ENCODE measurements at regions not wholly inside any gene's neighbourhood (a gene's known extent, or its start where the extent isn't known, plus 50 kb on each side); places are given as distances from the start of the nearest gene placed in this dataset.

DNA sequence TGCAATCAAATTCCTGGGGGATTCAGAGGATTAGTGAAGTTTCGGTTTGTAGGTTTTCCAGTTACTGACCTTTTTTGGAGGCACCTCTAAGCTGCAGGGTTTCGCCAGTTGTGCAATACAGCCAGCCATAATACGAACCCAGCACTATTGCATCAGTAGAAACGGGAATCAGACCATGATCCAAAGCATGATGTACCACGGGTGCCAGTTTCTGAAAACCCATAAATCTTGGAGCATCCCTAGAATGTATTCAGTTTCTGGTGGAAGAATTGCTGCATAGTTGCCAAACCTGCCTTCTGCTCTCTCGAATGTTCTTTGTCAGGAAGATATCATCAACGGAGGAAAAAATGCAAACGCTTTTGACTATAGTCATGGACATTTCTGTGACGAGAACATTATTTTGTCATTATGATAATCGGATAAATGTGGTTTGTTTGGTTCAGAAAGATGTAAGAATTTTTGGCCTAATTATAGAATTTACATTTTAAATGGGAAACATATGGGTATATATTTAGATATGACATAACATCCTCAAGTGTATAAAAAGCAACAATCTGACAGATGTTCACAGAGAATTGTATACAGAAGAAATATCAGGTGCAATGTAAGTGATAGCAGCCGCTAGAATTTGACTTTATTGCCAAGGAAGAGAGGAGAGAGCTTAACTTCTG, 186.2 kb upstream of the PRKCQ start:
- no peak for DNase-seq (ENCODE audit: low spot score)

DNA sequence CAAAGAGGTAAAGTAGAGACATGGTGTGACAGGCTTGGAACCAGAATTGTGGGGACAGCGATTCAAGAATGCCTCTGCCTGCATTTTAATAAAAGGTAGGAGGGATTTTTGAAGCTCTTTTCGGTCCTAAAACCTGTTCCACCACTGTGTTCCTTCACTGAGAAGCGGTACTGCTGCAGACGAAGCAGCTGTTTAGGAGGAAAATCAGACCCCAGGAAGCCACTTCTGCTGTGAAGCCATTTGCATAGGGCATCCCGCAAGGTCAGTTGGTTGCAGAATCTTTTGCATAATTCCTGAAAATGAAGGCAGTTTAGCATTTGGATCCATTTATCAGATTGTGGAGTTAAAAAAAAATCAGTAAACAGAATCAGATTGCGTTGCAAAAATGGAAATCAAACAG, 183.3 kb upstream of the PRKCQ start:
- no peak for DNase-seq (ENCODE audit: low spot score)

DNA sequence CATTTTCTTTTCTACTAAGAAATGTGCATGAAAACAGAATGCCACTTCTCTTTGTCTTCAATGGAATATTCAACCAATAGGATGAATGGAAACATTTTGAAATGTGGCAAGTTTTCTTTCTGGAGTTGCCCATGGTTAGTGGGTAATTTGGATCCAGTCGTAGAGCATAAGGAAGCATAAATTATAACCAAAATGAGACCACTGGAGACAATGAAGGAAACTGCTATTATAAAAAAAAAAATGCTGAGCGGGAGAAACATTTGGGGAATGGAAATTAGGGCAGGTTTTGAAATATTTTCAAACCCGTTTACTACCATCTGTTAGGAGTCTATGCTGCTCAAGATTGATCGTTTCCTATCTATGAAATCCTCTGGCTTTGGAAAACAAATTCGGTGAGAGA, 182.9 kb upstream of the PRKCQ start:
- no peak for DNase-seq (ENCODE audit: low spot score)

DNA sequence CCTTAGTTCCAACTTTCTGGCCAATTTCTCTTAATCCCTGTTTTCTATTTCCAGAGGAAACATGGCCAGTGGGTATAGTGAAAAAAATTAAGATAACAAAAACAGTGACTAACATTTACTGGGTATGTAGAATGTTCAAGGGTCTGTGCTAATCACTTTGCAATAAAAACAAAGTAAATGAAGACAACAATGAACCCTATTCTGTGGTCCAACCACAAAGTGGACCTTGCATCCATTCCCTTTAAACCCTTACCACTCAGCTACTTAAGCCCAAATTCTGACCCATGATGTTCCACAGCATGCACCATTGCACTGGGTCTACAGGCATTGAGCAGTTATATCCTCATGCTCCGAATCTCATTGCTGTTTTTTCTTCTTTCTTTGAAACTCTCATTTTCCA, 179.9 kb upstream of the PRKCQ start:
- DNase-seq (ENCODE audit: low spot score): no peak

DNA sequence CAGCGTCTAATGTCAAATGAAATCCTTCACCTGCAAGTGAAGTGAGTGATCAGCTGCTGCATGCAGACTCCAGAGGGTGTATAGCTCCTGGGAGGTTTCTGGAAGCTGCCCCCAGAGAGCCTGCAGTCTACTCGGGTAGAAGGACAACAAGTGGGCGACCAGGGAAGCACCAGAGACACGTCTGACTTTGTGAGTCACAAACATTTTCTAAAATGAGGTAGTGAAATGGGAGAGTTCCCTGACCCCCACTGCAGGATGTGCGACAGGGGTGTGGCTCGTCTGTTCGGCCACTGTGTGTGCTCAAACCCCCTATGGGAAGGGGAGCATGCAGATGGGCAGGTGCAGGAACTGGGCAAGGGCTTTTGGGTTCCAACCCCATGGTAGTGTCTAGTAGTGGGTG, 177.1 kb upstream of the PRKCQ start:
- no peak for DNase-seq (ENCODE audit: low spot score)

DNA sequence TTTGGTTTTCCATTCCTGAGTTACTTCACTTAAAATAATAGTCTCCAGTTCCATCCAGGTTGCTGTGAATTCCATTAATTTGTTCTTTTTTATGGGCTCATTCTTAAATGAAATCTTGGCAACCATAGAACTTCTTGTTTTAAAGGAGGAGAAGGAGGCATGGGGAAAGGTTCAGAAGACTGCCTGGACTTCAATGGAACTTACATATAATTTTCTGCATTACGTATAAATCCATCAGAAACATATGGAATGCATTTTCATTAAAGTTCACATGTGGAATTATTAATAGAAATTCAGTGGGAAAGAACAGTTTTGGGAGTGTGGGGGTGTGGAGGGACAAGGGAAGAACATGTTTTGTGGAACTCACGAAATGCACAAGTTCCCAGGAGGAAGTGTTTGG, 176.6 kb upstream of the PRKCQ start:
- no peak for DNase-seq (ENCODE audit: low spot score)

DNA sequence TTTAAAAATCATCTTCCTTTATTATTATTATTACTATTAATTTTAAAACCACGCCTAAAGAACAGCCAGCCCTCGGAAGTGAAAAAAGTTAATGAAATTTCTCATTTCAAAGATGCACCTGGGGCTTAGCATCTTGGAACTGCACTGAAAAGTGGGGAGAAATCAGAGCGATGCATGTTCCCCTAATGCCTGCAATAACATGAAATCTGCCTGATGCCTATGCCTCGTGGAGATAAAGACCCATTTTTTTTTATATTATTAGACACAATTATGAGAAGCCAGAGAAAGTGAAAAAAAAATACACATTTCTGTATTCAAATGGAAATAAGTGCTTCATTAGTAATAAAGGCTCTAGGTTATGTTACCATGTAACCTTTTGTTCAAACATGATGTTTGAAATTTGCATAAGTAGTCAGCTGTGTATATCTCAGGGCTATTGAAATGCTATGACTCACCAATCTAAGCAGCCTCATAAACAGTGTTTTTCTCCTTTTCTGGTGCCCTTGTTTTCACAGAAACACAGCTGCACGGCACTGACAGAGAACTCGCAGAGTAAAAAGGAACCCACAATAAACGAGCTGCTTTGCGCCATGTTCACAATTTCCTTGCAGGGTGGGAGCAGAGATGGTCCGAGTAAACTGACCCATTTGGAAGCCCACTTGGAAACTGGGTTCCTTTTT, 175.8 kb upstream of the PRKCQ start:
- DNase-seq (ENCODE audit: low spot score): no peak

DNA sequence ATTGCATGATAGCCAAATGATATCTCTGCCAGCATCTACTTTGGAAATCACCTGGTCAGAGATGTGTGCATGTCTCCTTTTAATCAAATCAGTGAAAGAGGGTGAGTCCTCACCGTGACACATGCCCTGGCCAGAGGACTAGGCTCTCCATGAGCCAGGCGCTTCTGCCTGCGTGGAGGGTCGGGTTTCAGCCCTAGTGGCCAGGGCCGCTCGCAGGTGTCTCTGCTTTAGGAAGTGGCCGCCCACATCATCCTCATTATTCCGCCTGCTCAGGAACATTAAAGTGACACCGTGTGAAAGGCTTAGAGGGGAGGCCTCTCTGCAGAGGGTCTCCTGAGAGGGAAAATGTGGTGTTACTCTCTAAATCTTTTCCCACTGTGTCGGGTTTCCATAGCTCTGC, 173.6 kb upstream of the PRKCQ start:
- DNase-seq (ENCODE audit: low spot score): peak; percentile 59

DNA sequence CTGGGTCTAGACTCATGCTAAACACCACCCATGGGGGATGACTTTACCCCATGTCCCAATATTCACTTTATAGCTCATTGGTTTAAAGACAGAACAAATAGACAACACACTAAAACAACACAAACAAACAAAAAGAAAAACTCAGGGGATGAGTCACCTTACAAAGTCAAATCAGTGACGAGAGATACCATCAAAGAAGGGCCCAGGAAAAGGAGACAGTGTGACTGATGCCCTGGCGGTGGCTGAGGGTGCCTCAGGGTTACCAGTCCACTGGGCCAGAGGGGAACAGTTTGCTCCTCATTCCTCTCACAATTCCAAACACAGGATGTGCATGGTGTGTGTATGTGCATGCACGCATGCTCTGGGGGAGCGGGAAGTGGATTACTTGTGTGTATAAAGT, 171.3 kb upstream of the PRKCQ start:
- DNase-seq (ENCODE audit: low spot score): no peak

DNA sequence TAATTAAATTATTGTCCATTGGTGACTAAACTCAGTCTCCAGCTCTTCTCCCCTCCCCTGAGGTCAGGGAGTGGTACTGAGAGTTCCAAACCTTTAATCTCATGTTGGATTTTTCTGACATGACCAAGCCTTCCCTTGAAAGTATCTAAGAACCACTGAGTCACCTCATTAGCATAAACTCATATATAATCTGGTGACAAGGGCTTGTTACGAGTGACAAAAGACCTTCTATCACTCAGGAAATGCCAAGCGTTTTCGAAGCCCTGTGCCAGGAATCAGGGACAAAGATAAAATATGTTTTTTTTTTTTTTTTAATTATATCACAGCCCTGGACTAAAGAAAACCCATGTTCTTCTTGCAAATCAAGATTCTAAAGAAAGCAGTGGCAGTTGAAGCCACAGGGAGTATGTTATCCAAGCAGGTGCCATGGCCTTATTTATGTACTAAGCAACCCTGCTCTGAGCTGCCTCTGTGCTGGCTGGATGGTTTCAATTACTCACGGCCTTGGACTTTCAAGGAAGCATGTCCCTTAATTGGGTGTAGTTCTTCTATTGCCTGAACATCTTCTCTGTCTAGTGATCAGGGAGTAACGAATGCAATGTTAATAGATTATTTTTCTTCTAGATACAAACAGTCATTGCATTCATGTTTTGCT, 169.0 kb upstream of the PRKCQ start:
- no peak for DNase-seq (ENCODE audit: low spot score)

DNA sequence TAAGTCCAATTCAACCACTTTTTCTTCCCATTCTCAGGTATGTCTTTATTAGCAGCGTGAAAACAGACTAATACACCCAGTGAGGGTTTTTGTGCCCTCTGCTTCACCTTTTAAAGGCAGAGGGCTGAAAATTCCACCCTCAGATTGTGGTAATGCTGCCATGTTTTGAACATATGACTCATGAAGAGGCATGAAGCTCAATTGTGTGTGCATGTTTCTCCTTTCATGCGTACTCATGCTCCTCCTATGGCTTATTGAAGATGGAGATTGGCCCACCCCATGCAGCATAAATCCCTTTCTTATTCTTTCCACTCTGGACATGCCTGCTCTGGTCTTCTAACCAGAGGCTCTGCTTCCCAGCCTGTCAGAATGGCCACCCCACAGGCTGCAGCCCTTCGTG, 168.0 kb upstream of the PRKCQ start:
- DNase-seq (ENCODE audit: low spot score): no peak

DNA sequence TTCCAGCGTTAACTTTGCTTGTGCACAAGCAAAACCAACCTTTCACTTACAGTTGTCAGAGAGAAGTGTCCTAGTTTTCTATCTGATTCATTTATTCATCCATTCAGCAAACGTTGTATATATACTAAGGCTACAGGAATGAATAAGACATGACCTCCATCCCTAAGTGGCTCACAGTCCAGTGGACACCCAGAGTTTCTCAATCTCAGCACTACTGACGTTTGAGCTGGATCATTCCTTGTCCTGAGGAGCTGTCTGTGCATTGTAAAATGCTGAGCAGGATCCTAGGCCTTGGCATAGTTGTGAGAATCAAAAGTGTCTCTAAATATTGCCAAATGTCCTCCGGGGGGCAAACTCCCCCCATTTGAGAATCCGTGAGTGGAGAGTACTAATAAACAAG, 166.7 kb upstream of the PRKCQ start:
- DNase-seq (ENCODE audit: low spot score): no peak

DNA sequence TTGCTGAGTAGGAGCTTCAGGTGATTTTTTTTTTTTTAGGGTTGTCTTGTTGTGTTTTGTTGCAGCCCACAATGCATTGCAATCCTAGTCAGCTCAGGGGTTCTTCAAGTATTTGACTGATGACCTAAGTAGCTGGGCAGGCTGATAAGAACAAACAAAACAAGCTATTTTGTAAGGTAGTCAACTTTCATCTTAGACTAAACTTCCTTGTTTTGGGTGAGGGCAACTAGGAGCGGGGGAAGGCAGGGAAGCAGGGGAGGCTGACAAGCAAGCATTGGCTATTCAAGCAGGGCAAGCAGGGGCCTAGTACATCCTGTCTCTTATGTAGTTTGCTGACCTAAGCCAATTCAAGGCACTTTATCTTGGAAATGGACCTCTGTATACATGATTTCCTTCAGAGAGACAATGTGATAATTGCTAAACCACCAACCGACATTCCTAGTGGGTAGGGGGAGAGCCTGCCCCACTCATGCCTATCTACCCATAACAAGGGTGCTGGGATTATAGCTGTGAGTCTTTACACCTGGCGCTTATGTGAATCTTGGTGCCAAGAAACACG, 163.3 kb upstream of the PRKCQ start:
- no peak for DNase-seq (ENCODE audit: low spot score)

DNA sequence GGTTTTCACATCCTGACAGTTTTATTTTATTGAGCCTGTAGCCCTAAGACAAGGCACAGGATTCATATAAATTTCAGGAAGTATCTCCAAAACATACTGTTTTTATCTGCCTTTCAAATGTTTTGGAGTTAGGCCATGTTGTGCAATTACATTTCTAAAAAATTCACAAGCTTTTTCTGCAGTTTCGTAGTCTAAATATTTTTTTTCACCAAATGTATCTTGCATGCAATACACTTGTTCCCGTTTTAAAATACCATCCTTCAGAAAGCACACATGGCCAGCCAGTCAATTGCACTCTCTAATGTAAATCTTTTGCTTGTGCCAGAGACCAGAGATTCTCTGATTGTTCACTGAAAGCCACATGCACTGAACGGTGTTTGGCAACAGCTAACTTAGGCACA, 161.5 kb upstream of the PRKCQ start:
- no peak for DNase-seq (ENCODE audit: low spot score)

DNA sequence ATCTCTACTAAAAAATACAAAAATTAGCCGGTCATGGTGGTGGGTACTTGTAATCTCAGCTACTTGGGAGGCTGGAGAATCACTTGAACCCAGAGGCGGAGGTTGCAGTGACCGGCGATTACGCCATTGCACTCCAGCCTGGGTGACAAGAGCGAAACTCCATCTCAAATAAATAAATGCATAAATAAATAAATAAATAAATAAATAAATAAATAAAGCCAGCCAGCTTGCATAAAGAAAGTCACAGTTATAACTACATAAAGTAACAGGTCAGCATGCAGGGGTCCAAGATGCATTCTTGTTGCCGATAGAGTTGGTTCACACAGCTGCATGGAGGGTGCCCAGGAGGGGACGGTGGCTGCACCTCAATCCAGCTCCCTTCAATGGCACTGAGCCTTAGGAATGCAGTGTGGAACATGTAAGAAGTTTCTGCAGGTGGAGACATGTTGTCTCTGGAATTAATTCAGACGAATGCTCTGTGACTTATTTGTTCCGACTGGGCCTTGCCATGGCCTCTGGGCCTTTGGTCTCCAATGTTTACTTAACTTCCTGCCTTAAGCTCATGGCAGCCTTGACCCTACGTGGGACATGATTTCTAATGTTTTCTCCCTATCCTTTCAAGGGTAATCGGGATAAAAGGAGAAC, 159.6 kb upstream of the PRKCQ start:
- no peak for DNase-seq (ENCODE audit: low spot score)

DNA sequence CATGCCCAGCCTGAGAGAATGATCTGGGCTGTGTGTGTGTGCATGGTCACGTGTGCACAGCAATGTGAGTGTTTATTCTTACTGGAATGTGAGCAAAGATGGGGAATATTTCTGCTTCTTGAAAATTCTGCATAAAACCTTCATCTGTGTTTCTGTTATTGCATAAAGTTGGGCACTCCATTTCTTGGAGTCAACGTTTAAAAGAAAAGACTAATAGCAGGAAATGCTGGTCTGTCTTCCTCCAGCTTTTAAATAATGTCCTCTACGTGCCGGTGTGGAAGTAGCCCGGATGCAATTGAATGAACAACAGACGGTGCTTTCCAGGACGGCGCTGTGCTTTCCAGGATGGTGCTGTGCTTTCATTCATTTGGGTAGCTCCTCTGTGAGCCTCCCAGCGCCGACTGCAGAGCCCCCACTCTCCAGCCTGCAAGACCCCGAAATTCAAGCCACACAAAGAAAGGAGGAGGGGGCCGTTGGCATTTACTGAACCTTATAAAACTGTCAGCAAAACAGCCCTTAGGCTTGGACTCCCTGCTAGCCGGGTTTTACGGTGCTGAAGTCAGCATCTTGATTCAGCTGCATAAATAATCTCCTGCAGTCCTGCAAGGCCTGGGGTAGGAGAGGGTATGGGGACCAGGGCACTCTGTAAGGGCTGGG, 158.2 kb upstream of the PRKCQ start:
- no peak for DNase-seq (ENCODE audit: low spot score)

DNA sequence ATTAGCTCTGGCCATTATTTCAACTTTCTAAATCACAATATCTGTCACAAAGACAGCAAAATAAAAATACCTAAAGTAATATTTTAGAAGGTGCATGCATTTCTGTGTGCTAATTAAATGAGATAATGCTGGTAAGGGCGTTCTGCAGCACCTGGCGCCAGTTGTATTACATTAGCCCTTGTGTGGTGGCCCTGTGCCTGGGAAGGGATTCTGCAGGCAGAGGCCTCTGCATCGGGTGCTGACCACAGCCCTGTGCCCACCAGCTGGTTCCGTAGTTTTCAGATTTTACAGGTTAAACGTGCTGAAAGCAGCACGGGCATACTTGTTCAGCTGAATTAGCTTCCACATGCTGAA, 157.7 kb upstream of the PRKCQ start:
- DNase-seq (ENCODE audit: low spot score): no peak

DNA sequence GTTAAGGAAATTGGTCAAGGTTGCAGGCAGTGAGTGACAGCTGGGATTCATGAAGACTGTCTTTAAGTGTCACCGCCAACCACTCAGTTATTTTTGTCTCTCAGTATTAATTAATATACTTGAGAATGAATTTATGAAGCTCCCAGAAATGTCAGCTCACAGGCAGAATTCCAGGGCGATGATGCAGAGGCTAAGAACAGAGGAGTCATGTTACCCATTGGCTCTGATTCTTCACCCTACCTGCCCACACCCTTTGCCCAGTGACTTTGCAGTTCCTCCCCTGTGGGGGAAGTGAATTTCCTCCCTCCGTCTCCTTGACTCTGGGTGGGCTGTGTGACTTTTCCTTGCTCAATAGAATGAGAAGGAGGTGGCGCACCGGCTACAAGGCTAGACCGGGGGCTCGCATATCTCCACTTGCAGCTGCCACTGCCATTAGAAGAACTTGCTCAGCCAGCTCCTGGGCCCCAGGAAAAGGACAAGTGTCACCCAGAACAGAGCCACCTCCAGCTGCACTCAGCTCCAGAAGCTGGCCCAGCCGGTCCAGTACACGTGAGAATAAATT, 157.1 kb upstream of the PRKCQ start:
- no peak for DNase-seq (ENCODE audit: low spot score)

DNA sequence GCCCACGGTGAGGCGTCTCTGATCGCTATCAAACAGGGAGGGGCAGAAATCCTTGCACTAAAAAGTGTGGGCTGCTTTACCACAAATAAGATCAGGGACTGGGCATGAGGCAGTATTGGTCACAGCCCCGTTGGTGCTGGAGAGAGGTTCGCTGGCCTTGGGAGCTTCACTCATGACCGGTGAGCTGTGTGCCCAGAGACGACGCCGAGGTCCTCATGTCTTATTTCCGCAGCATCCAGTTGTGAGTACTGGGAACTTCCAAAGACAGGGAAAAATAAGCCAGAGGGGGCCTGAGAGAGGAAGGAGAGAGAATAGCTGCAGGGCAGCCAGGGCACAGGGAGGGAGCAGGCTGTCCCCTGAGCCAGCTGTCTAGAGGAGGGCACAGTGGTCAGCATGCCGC, 154.2 kb upstream of the PRKCQ start:
- DNase-seq (ENCODE audit: low spot score): no peak

DNA sequence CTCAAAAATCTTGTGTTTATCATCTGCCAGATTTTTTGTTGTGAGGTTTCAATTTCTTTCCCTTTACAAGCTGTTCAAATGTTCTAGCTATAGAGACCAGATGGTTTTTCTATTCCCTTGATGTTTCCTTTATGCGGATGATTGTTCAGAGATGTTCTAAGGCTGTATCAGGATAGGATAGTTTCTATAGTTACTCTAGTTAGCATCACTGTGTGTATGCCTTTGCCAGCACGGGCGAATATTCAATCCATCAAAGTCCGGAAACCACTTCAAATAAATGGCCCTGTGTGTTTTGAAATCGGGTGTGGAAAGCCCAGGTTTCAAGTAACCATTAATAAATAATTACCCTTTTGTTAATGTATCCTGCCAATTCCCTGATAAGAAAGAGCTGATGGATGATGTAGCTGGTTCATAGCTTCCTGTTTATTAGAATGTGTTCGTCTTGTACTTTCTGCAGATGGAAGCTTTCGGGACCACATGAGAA, 149.8 kb upstream of the PRKCQ start:
- no peak for DNase-seq (ENCODE audit: low spot score)

DNA sequence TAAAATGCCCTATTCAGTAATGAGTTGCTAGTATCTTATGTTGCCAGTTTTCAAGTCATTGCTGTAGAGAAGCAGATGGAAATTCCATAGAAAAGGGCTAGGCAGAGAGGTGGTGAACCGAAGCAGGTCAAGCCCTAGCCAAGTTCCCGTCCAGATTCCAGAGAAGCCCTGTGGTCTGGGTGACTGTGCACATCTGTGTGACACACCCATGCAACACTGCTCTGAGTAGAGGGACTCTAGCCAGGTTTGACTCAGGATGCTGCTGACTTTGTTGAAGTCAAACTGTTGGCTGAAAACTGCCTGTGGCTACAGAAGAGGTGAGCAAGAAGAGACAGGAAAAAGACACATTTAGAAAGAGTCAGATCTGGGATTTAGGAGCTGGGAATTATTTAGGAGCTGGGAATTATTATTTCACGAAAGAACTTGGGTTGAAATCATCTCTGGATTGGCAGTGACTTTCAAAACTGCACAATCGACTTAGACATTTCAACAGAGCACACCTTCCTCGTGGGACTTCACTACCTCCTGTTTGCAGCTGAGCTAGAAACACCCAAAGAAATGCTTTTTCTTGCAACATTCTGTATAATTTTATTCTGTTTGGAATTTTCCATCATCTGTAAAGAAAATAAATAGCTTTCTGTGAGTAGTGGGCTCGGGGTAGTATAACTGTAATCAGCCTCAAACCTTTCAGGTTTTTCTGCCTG, 149.1 kb upstream of the PRKCQ start:
- no peak for DNase-seq (ENCODE audit: low spot score)

Measured in ecto neural progenitor cell (in vitro differentiated cells).